Endodermal cell (in vitro differentiated cells): ENCODE measurements at regions not wholly inside any gene's neighbourhood (a gene's known extent, or its start where the extent isn't known, plus 50 kb on each side); places are given as distances from the start of the nearest gene placed in this dataset.

Source experiments
- DNase-seq: peaks from one replicate; pipeline ENCODE4 v3.0.0-alpha.2; 2017
- H3K27ac ChIP-seq: 2 replicates; pipeline ENCODE4 v1.5.1; 2013; ENCODE audit warnings: mild to moderate bottlenecking, low read depth, low read length, moderate library complexity
- H3K27me3 ChIP-seq: 2 replicates; pipeline ENCODE4 v1.6.1; 2013; ENCODE audit warnings: mild to moderate bottlenecking, low read length, moderate library complexity; ENCODE audit not compliant: insufficient read depth, control insufficient read depth, poor library complexity, severe bottlenecking
- H3K36me3 ChIP-seq: 2 replicates; pipeline ENCODE4 v1.7.0; 2013; ENCODE audit warnings: mild to moderate bottlenecking, low read length, moderate library complexity; ENCODE audit not compliant: control insufficient read depth, insufficient read depth
- H3K4me1 ChIP-seq: one replicate; pipeline ENCODE4 v1.7.0; 2013; ENCODE audit warnings: low read length; ENCODE audit not compliant: control insufficient read depth, insufficient read depth
- H3K4me3 ChIP-seq: 2 replicates; pipeline ENCODE4 v1.5.1; 2013; ENCODE audit warnings: mild to moderate bottlenecking, low read length, moderate library complexity
- H3K9ac ChIP-seq: 2 replicates; pipeline ENCODE4 v1.6.1; 2013; ENCODE audit warnings: mild to moderate bottlenecking, low read length, moderate library complexity; ENCODE audit not compliant: poor library complexity, severe bottlenecking; ENCODE audit errors: extremely low read depth
- H3K9me3 ChIP-seq: 2 replicates; pipeline ENCODE4 v1.6.1; 2013; ENCODE audit warnings: mild to moderate bottlenecking, low read length, moderate library complexity; ENCODE audit not compliant: control insufficient read depth
- H3K27ac Mint-ChIP-seq: 2 replicates; pipeline ENCODE4 v1.8.0; 2020; ENCODE audit warnings: mixed read lengths
- H3K27me3 Mint-ChIP-seq: 2 replicates; pipeline ENCODE4 v1.8.0; 2021; ENCODE audit warnings: mild to moderate bottlenecking, mixed read lengths; ENCODE audit not compliant: insufficient read depth
- H3K36me3 Mint-ChIP-seq: 2 replicates; pipeline ENCODE4 v1.8.0; 2020; ENCODE audit warnings: low read depth, mixed read lengths
- H3K4me1 Mint-ChIP-seq: 2 replicates; pipeline ENCODE4 v1.8.0; 2020; ENCODE audit warnings: mixed read lengths
- H3K4me3 Mint-ChIP-seq: 2 replicates; pipeline ENCODE4 v1.8.0; 2020; ENCODE audit warnings: mild to moderate bottlenecking, moderate library complexity, mixed read lengths
- H3K9me3 Mint-ChIP-seq: 2 replicates; pipeline ENCODE4 v1.8.0; 2020; ENCODE audit warnings: mild to moderate bottlenecking, mixed read lengths
- CTCF ChIP-seq: fragments of 200-600 bp; sonication (generic); conservative IDR thresholded peaks from 2 replicates; pipeline ENCODE4 v1.5.0; 2021; ENCODE audit warnings: antibody characterized with exemption, mild to moderate bottlenecking
- WGBS, 2 experiments: methylation state at CpG; one replicate each; pipeline versions ENCODE4 v1.1.5 to v1.1.7; 2013; ENCODE audit warnings: missing lambda C conversion rate in 2 of 2, mixed read lengths in 1 of 2; ENCODE audit not compliant: insufficient coverage in 1 of 2, insufficient read length in 1 of 2; 5-methylcytosine and 5-hydroxymethylcytosine counted together

GRCh38 chr2:192347542-192347941, 152.8 kb upstream of the TMEFF2 start:
- no peak overlapping the region for H3K9ac ChIP-seq
- 80 to 85% methylated on average over 2 of the region's 3 CpGs for WGBS, 2 experiments
- Mint-ChIP-seq H3K27me3 (no peaks in the 10 kb centered on the region), H3K4me3 (no peak overlapping the region), H3K36me3 (no peaks in the 10 kb centered on the region), H3K27ac (no peak overlapping the region), H3K4me1 (no peaks in the 10 kb centered on the region), H3K9me3 (no peaks in the 10 kb centered on the region)
- no peak overlapping the region for H3K27ac ChIP-seq
- no peaks in the 10 kb centered on the region for H3K9me3 ChIP-seq
- H3K4me3 ChIP-seq: no peak overlapping the region
- H3K27me3 ChIP-seq: no peaks in the 10 kb centered on the region
- no peaks in the 10 kb centered on the region for H3K36me3 ChIP-seq
- no peak for DNase-seq
- no peak for TF ChIP-seq CTCF
- H3K4me1 ChIP-seq: no peaks in the 10 kb centered on the region

- no peak for DNase-seq
- Mint-ChIP-seq H3K4me1 (no peaks in the 10 kb centered on the region), H3K27ac (no peak overlapping the region), H3K9me3 (no peaks in the 10 kb centered on the region), H3K36me3 (no peaks in the 10 kb centered on the region), H3K4me3 (no peak overlapping the region), H3K27me3 (no peaks in the 10 kb centered on the region)
- TF ChIP-seq CTCF: no peak
- Histone ChIP-seq H3K27ac (no peak overlapping the region), H3K36me3 (no peaks in the 10 kb centered on the region), H3K9me3 (no peaks in the 10 kb centered on the region), H3K4me1 (no peaks in the 10 kb centered on the region), H3K27me3 (no peaks in the 10 kb centered on the region), H3K4me3 (no peak overlapping the region), H3K9ac (no peak overlapping the region)
- 89 to 91% methylated on average over 1 of the region's 2 CpGs for WGBS, 2 experiments
These were observed 150.6 kb upstream of the TMEFF2 start for GRCh38 chr2:192345287-192345686.

GRCh38 chr2:192333642-192334041, 138.9 kb upstream of the TMEFF2 start:
- TF ChIP-seq CTCF: no peak
- no peak overlapping the region for H3K9ac ChIP-seq
- no peaks in the 10 kb centered on the region for H3K9me3 ChIP-seq
- no peaks in the 10 kb centered on the region for H3K36me3 ChIP-seq
- H3K27ac ChIP-seq: no peak overlapping the region
- Mint-ChIP-seq H3K36me3 (no peaks in the 10 kb centered on the region), H3K4me1 (no peaks in the 10 kb centered on the region), H3K9me3 (no peaks in the 10 kb centered on the region), H3K27me3 (no peaks in the 10 kb centered on the region), H3K4me3 (no peak overlapping the region), H3K27ac (no peak overlapping the region)
- 86 to 93% methylated on average over 3 to 6 of the region's 6 CpGs for WGBS, 2 experiments
- H3K4me1 ChIP-seq: peaks cover 11% of the 10 kb centered on the region
- no peak for DNase-seq
- no peak overlapping the region for H3K4me3 ChIP-seq
- no peaks in the 10 kb centered on the region for H3K27me3 ChIP-seq
